Cerebellar cortex (tissue), 1 donor: ENCODE measurements at regions not wholly inside any gene's neighbourhood (a gene's known extent, or its start where the extent isn't known, plus 50 kb on each side); places are given as distances from the start of the nearest gene placed in this dataset.
"Not testable (repeated sequence)": the region's sequence is repeated elsewhere in the genome, so short reads cannot be mapped to it uniquely, and the experiment has no call there.

ENCODE experiments used
- DNase-seq: peaks from one replicate; pipeline ENCODE4 v3.0.0-alpha.2; 2015; ENCODE audit warnings: low spot score

- no peak for DNase-seq
Measured at GRCh38 chr3:182399978-182400737, 393.1 kb upstream of the ATP11B start.

DNA sequence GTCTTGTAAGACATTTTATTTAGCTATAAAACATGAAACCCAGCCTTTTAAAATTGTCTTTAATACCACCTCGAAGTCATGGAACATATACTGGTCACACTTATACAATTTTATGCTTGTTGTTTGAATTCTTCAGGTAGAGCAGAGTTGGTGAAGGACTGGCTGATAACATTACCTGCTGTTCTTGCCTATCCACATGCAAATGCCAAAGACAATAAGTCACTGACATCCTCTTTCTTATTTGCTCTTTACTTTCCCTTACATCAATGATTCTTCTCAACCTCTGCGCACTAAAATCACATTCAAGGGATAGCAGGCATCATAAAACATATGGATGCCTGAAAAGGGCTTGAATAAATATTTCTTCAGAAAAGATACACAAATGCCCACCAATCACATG lies 392.5 kb upstream of the ATP11B start:
- DNase-seq, result no peak

DNA sequence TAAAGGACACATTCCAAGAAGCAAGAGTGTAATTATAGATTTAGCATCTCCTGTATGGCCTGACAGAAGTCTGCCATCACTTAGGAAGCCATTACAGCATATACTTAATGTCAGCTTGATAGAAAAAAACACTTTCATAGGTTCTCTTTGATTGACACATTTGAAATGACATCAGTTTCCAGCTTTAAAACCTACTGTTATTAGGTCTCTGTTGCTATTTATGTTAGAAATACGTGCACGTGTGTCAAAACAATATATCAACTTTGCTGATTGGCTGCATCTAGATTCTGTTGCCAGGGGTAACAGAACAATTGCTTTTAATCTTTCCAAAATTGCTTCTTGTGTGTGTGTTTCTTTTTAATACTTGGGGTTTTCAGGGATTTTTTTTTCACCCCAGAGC lies 389.3 kb upstream of the ATP11B start:
- DNase-seq, result no peak

GRCh38 chr3:182405759-182406158 lies 387.5 kb upstream of the ATP11B start:
- no peak for DNase-seq

DNA sequence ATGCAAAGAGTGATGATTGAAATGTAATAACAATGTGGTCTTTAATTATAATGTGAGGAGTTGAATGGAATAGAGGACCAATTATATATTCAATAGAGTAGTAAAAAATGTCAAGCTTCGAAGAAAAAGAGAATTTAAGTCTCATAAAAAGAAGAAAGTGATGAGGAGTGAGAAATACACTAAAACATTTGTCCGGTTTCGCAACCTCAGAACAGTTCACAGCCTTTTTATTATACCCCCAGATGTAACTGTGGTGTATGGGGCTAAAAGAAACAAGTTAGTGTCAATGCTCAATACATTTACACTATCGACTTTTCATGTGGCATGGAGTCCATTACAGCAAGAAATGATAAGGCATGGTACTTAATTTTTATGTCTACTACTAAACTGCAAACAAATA lies 386.5 kb upstream of the ATP11B start:
- no peak for DNase-seq

DNA sequence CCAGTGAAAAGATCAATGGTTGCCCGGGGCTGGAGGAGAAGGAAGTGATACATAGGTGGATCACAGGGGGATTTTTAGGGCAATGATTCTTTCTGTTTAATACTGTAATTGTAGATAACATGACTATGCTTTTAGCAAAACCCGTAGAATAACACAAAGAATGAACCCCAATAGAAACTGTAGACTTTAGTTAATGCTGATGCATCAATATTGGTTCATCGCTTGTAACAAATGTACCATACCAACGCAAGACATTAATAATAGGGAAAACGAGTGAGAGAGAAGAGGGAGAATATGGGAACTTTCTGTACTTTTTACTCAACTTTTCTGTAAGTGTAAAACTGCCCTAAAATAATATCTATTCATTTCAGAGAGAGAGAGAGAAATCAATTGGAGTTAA lies 383.3 kb upstream of the ATP11B start:
- DNase-seq, result no peak

DNA sequence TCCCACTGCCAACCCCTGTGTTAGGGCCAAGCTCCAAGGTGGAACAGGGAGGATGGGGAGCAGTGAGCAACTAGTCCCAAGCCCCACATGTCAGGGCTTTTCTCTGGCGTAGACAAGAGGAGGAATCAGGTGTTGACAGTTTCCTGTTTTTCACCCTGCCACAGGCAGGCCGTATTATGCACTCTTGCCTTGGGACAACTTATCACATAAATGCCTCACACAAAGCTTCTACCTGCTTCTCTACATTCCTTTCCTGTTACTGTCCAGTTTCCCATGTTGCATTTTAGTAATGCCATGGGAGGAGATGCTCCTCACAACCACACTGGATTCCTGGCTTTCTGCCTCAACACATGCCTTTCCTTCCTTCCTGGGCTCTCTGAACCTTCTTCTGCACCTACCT lies 381.2 kb upstream of the ATP11B start:
- no peak for DNase-seq

- DNase-seq, result no peak
Measured at GRCh38 chr3:182413061-182413460, 380.2 kb upstream of the ATP11B start.

GRCh38 chr3:182413682-182414081 lies 379.6 kb upstream of the ATP11B start:
- no peak for DNase-seq

- DNase-seq, result no peak
Measured at GRCh38 chr3:182414586-182414985, 378.7 kb upstream of the ATP11B start.

GRCh38 chr3:182420741-182421140 lies 372.6 kb upstream of the ATP11B start:
- DNase-seq, result no peak

GRCh38 chr3:182424006-182424405 lies 369.3 kb upstream of the ATP11B start:
- no peak for DNase-seq

GRCh38 chr3:182425926-182426718 lies 367.2 kb upstream of the ATP11B start:
- DNase-seq, result not testable (repeated sequence)

DNA sequence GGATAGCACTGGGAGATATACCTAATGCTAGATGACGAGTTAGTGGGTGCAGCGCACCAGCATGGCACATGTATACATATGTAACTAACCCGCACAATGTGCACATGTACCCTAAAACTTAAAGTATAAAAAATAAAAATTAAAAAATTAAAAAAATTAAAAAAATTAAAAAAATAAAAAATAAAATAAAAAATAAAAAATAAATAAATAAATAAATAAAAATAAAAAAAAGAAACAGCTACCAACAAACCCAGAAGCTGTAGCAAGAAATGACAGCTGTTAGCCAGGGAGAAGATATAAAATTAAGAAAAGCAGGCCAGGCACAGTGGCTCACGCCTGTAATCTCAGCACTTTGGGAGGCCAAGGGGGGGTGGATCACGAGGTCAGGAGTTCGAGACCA lies 361.3 kb upstream of the ATP11B start:
- not testable (repeated sequence) for DNase-seq

GRCh38 chr3:182435860-182436259 lies 357.4 kb upstream of the ATP11B start:
- DNase-seq, result no peak

DNA sequence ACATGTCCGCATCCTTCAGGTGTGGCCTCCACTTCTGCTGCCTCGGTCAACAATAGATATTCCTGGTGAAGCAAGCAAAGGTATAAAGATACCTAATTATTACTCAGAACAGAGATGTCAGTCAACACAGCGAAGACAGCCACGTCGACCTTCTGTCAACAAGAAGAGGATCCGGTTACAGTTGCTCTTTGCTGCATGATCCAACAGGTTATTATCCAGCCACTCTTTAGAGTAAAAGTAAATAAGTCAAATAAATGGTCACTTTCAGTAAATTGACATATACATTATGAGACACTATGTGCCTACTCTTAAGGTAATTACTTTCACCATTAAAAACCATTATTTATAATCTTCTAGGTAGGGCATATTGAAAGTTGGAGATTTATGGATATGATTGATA lies 356.8 kb upstream of the ATP11B start:
- no peak for DNase-seq

- no peak for DNase-seq
Measured at GRCh38 chr3:182438398-182438797, 354.9 kb upstream of the ATP11B start.

DNA sequence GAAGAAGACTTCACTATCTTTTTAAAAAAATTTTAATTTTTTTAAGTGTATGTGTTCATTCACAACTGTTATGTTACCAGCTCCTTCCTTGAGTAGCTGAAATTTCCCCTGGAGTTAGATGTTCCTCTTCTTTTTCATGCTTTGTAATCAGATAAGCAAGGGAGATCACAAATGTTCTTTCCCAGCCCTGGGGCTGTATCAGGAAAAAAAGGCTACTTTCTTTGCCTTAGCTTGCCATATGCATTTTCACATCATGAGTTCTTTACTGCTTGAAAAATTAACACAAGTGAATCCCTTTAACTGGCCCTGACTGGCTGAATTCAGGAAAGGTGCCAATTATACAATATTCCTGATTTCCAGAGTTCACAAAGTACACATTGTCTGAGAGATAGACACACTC lies 353.2 kb upstream of the ATP11B start:
- no peak for DNase-seq

- no peak for DNase-seq
Measured at GRCh38 chr3:182445576-182445975, 347.7 kb upstream of the ATP11B start.

GRCh38 chr3:182450942-182451787 lies 342.1 kb upstream of the ATP11B start:
- no peak for DNase-seq

- no peak for DNase-seq
Measured at GRCh38 chr3:182451871-182452270, 341.4 kb upstream of the ATP11B start.

DNA sequence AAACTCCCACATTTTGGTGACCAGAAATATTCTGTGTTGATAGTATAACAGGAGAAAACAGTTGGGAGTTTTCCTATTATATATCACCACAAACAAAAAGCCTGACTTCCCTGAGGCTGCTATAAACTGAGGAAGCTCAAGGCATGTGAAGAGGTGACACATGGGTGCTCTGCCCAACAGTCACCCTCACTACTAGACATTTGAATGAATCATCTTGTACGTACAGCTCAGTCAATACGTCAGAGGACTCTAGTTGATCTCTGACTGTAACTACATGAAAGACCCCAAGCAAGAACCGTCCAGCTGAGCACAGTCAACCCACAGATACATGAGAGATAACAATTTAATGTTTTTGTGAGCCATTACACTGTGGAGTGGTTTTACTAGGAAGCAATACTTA lies 338.3 kb upstream of the ATP11B start:
- no peak for DNase-seq

DNA sequence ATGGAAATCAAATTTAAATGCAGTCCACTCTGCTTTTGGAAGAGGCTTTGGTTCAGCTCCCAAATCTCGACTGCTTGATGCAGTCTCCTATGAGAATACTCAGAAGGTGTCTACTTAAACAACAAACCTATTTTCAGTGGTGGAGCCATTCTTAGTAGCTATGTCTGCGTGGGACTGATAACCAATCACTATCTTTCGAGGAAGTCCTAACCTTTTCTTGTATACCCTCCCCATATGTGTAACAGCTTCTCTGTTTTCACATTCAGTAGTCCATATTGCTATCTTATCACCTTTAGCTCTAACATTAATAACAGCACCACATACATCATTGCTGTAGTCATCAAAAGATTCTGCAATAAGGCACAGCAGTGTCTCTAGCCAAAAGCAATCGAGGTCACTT lies 333.0 kb upstream of the ATP11B start:
- no peak for DNase-seq
